Endothelial cell of umbilical vein (primary cell): ENCODE measurements at regions not wholly inside any gene's neighbourhood (a gene's known extent, or its start where the extent isn't known, plus 50 kb on each side); places are given as distances from the start of the nearest gene placed in this dataset.

Experiments used
- BruUV-seq: library from RNA; stranded (reverse); fragments of 400-500 nt; replicated peaks from 2 replicates; lab custom pipeline; 2021; lab: Mats Ljungman, UMichigan
- CTCF ChIA-PET: fragments of 300-600, 350-600 bp; sonication (Branson Sonifier 250); formaldehyde crosslinking; loops from one replicate; lab custom pipeline; 2021; ENCODE audit warnings: antibody characterized with exemption, inconsistent platforms; lab: Charles Lee
- POLR2A ChIA-PET: fragments of 300-600, 350-600 bp; sonication (Branson Sonifier 250); formaldehyde crosslinking; loops from one replicate; lab custom pipeline; 2021; ENCODE audit warnings: antibody characterized with exemption, inconsistent platforms; lab: Charles Lee
- DNase-seq: peaks from one replicate; pipeline ENCODE4 v3.0.0-alpha.2; 2011; ENCODE audit warnings: low read depth, low spot score
- FAIRE-seq: peaks from 2 replicates; lab custom pipeline; 2011; peaks lifted over from hg19 to GRCh38; lab: Jason Lieb, UNC
- H2AFZ ChIP-seq: 2 replicates; pipeline ENCODE4 v1.6.0; 2012; ENCODE audit warnings: low read depth, low read length, control low read depth, inconsistent platforms
- H3K27ac ChIP-seq: 2 replicates; pipeline ENCODE4 v1.5.1; 2011; ENCODE audit warnings: low read depth, mild to moderate bottlenecking, control low read depth, low read length, moderate library complexity; ENCODE audit not compliant: insufficient read depth
- H3K27me3 ChIP-seq, 2 experiments: 2 replicates each; pipeline versions ENCODE4 v1.6.0 to v1.6.1; 2011; ENCODE audit warnings: low read length in 2 of 2, mixed read lengths in 1 of 2; ENCODE audit not compliant: control insufficient read depth in 2 of 2, insufficient read depth in 2 of 2
- H3K36me3 ChIP-seq, 2 experiments: 2 replicates in 1 of 2; 3 replicates in 1 of 2; pipeline ENCODE4 v1.5.1; 2011; ENCODE audit warnings: low read length in 2 of 2, mild to moderate bottlenecking in 1 of 2, moderate library complexity in 1 of 2; ENCODE audit not compliant: control insufficient read depth in 2 of 2, insufficient read depth in 2 of 2; ENCODE audit errors: extremely low read depth in 1 of 2
- H3K4me1 ChIP-seq: 3 replicates; pipeline ENCODE4 v1.5.1; 2011; ENCODE audit warnings: mild to moderate bottlenecking, low read length; ENCODE audit not compliant: control insufficient read depth, insufficient read depth; ENCODE audit errors: extremely low read depth
- H3K4me2 ChIP-seq: 2 replicates; pipeline ENCODE4 v1.6.1; 2011; ENCODE audit warnings: low read length, control low read depth, mixed read lengths; ENCODE audit not compliant: insufficient read depth
- H3K4me3 ChIP-seq, 3 experiments: fragments of 200-600 bp in 1 of 3; sonication (generic), shearing (Covaris generic) in 1 of 3; replicated peaks in 1 of 3; 2 replicates each; pipeline ENCODE4 v1.5.1; 2011 to 2016; ENCODE audit warnings: control low read depth in 3 of 3, low read length in 3 of 3, mild to moderate bottlenecking in 2 of 3, inconsistent platforms in 1 of 3, low read depth in 1 of 3, moderate library complexity in 1 of 3; ENCODE audit not compliant: insufficient read depth in 1 of 3
- H3K79me2 ChIP-seq: 2 replicates; pipeline ENCODE4 v1.6.0; 2012; ENCODE audit warnings: low read length, inconsistent platforms; ENCODE audit not compliant: control insufficient read depth, insufficient read depth
- H3K9ac ChIP-seq: replicated peaks from 2 replicates; pipeline ENCODE3; 2011; ENCODE audit warnings: low read length, control low read depth; ENCODE audit not compliant: insufficient read depth; ENCODE audit errors: extremely low read depth
- H3K9me1 ChIP-seq: replicated peaks from 3 replicates; pipeline ENCODE4 v1.6.0; 2011; ENCODE audit warnings: mild to moderate bottlenecking, low read length; ENCODE audit not compliant: control insufficient read depth, insufficient read depth; ENCODE audit errors: extremely low read depth
- H3K9me3 ChIP-seq: replicated peaks from 2 replicates; pipeline ENCODE4 v1.5.1; 2012; ENCODE audit warnings: low read length, inconsistent platforms; ENCODE audit not compliant: control insufficient read depth, insufficient read depth
- H4K20me1 ChIP-seq: replicated peaks from 2 replicates; pipeline ENCODE3; 2011; ENCODE audit warnings: mild to moderate bottlenecking, low read length; ENCODE audit not compliant: control insufficient read depth, insufficient read depth; ENCODE audit errors: extremely low read depth
- EZH2 ChIP-seq: IDR thresholded peaks from 2 replicates; pipeline ENCODE4 v1.6.1; 2012; ENCODE audit warnings: borderline replicate concordance, low read depth, mild to moderate bottlenecking, moderate library complexity, low read length, inconsistent platforms; ENCODE audit not compliant: severe bottlenecking
- FOS ChIP-seq: IDR thresholded peaks from 2 replicates; pipeline ENCODE4 v1.6.1; 2011; ENCODE audit warnings: mild to moderate bottlenecking, low read length, moderate library complexity, borderline replicate concordance; ENCODE audit not compliant: insufficient read depth
- GATA2 ChIP-seq: IDR thresholded peaks from 2 replicates; pipeline ENCODE4 v1.7.0; 2011; ENCODE audit warnings: low read depth, mild to moderate bottlenecking, moderate library complexity, mixed read lengths, low read length; ENCODE audit not compliant: insufficient read length, insufficient read depth
- JUN ChIP-seq: IDR thresholded peaks from 2 replicates; pipeline ENCODE4 v1.6.1; 2011; ENCODE audit warnings: borderline replicate concordance, low read depth; ENCODE audit not compliant: insufficient read length, insufficient read depth
- MYC ChIP-seq: IDR thresholded peaks from one replicate; pipeline ENCODE4 v1.6.1; 2011; ENCODE audit warnings: mild to moderate bottlenecking, low read depth, low read length
- POLR2A ChIP-seq: IDR thresholded peaks from 2 replicates; pipeline ENCODE4 v1.6.1; 2012; ENCODE audit warnings: low read depth, mild to moderate bottlenecking, control low read depth, low read length
- POLR2AphosphoS5 ChIP-seq: IDR thresholded peaks from 2 replicates; pipeline ENCODE4 v1.6.1; 2012; ENCODE audit warnings: low read depth, mild to moderate bottlenecking, control low read depth, low read length, moderate library complexity; ENCODE audit not compliant: insufficient read depth
- dilution Hi-C: fragments of 300-500 bp; cut with MboI; formaldehyde crosslinking; loops from one replicate; pipeline ENCODE4 v1.15.0; 2019; ENCODE audit warnings: low sequenced_read_pairs; ENCODE audit not compliant: extremely low pct_ligation_motif_present
- intact Hi-C: fragments of 100-400 bp; cut with micrococcal nuclease; formaldehyde crosslinking; loops from one replicate; pipeline ENCODE4 v1.10.0; 2022
- TF ChIP-seq, protein P1 (sequence below), 2 donors: IDR thresholded peaks; 1 replicate in 1 of 2; 2 replicates in 1 of 2; pipeline ENCODE4 v1.5.1; 2011; ENCODE audit warnings: low read length in 2 of 2, mild to moderate bottlenecking in 2 of 2, moderate library complexity in 2 of 2, control low read depth in 1 of 2, inconsistent platforms in 1 of 2, low read depth in 1 of 2; ENCODE audit not compliant: insufficient read depth in 1 of 2; ENCODE audit errors: extremely low read depth in 1 of 2
- TF ChIP-seq, protein P2 (sequence below): IDR thresholded peaks from 2 replicates; pipeline ENCODE4 v1.6.1; 2011; ENCODE audit not compliant: insufficient read depth, insufficient read length

DNA sequence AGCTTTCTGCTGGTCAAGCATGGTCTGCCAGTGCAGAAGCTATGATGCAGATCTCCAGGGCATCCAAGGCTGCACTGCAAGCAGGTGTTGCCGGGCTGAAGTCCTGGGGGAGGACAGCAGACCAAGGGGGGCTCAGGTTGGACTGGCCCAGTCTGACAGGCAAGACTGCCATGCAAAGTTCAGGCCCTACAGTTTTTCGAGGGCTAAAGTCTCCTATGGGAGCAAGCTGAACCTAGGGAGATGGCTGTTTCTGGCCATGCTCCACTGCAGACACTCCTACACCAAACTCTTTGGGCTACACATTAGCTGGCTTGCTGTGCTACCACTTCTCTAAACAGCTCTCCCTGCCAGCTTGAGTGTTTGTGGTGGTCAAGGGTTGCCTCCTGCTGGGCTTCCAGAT is 130.0 kb upstream of the SYNCRIP start:
- no peaks in the 10 kb centered on the region for H3K9me1 ChIP-seq
- TF ChIP-seq FOS (no peak), JUN (no peak), MYC (no peak), POLR2A (no peak), EZH2 (no peak), GATA2 (no peak), POLR2AphosphoS5 (no peak)
- TF ChIP-seq, protein P1, sequence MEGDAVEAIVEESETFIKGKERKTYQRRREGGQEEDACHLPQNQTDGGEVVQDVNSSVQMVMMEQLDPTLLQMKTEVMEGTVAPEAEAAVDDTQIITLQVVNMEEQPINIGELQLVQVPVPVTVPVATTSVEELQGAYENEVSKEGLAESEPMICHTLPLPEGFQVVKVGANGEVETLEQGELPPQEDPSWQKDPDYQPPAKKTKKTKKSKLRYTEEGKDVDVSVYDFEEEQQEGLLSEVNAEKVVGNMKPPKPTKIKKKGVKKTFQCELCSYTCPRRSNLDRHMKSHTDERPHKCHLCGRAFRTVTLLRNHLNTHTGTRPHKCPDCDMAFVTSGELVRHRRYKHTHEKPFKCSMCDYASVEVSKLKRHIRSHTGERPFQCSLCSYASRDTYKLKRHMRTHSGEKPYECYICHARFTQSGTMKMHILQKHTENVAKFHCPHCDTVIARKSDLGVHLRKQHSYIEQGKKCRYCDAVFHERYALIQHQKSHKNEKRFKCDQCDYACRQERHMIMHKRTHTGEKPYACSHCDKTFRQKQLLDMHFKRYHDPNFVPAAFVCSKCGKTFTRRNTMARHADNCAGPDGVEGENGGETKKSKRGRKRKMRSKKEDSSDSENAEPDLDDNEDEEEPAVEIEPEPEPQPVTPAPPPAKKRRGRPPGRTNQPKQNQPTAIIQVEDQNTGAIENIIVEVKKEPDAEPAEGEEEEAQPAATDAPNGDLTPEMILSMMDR (IDR thresholded peaks at IDR 0.05; ENCODE audit: extremely low read depth in 1 of 2, insufficient read depth in 1 of 2, low read depth in 1 of 2, low read length in 2 of 2), result no peak
- TF ChIP-seq, protein P2, sequence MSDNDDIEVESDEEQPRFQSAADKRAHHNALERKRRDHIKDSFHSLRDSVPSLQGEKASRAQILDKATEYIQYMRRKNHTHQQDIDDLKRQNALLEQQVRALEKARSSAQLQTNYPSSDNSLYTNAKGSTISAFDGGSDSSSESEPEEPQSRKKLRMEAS, result no peak
- no peaks in the 10 kb centered on the region for H3K27me3 ChIP-seq
- H3K27ac ChIP-seq, result no peak overlapping the region
- H3K9ac ChIP-seq, result no peak overlapping the region
- dilution Hi-C loops (no loop called here), intact Hi-C loops (no loop called here)
- FAIRE-seq (no peak), DNase-seq (no peak)
- no peaks in the 10 kb centered on the region for H3K9me3 ChIP-seq
- CTCF ChIA-PET, result no interaction called here
- H3K36me3 ChIP-seq, result no peaks in the 10 kb centered on the region
- no peaks in the 10 kb centered on the region for H4K20me1 ChIP-seq
- no peak overlapping the region for H2AFZ ChIP-seq
- no peaks in the 10 kb centered on the region for H3K4me1 ChIP-seq
- no peak overlapping the region for H3K4me3 ChIP-seq
- no peaks in the 10 kb centered on the region for H3K79me2 ChIP-seq
- POLR2A ChIA-PET, result no interaction called here
- no TSS peak for BruUV-seq
- H3K4me2 ChIP-seq, result no peak overlapping the region
